Panc1 (cell line): ENCODE measurements at regions not wholly inside any gene's neighbourhood (a gene's known extent, or its start where the extent isn't known, plus 50 kb on each side); places are given as distances from the start of the nearest gene placed in this dataset.

Experiments used
- CTCF ChIP-seq: fragments of 450-650 bp; IDR thresholded peaks from 2 replicates; pipeline ENCODE4 v1.5.1; 2017; ENCODE audit warnings: mild to moderate bottlenecking
- POLR2AphosphoS5 ChIP-seq: IDR thresholded peaks from 2 replicates; pipeline ENCODE4 v1.6.1; 2012; ENCODE audit warnings: mild to moderate bottlenecking, low read depth, low read length, moderate library complexity
- REST ChIP-seq, 2 experiments: IDR thresholded peaks; 2 replicates each; pipeline ENCODE4 v1.6.1; 2011 to 2012; ENCODE audit warnings: low read depth in 2 of 2, control low read depth in 1 of 2, low read length in 1 of 2, mild to moderate bottlenecking in 1 of 2, moderate library complexity in 1 of 2; ENCODE audit not compliant: insufficient read depth in 1 of 2
- TCF7L2 ChIP-seq: IDR thresholded peaks from 2 replicates; pipeline ENCODE4 v1.6.1; 2011; ENCODE audit warnings: mild to moderate bottlenecking, low read depth, low read length, inconsistent platforms

GRCh38 chr2:220653776-220654175 is 918.3 kb downstream of the EPHA4 start:
- TF ChIP-seq CTCF: no peak
- no peak for TF ChIP-seq REST (IDR thresholded peaks at IDR 0.05; ENCODE audit: insufficient read depth in 1 of 2, low read depth in 2 of 2, low read length in 1 of 2)
- no peak for TF ChIP-seq POLR2AphosphoS5
- TF ChIP-seq TCF7L2: no peak
